Heart left ventricle (tissue), 13 donors: ENCODE measurements at regions not wholly inside any gene's neighbourhood (a gene's known extent, or its start where the extent isn't known, plus 50 kb on each side); places are given as distances from the start of the nearest gene placed in this dataset.

Experiments used
- CTCF ChIP-seq, 12 donors: fragments of 200-600 bp; sonication (generic) in 4 of 12; IDR thresholded peaks; one replicate each; pipeline versions ENCODE4 v1.5.0 to v1.8.0; 2018 to 2022; ENCODE audit warnings: antibody characterized with exemption in 12 of 12, mild to moderate bottlenecking in 5 of 12
- POLR2A ChIP-seq, 2 donors: fragments of 450-650 bp; IDR thresholded peaks; one replicate each; pipeline ENCODE4 v1.6.1; 2017; ENCODE audit warnings: antibody characterized with exemption in 2 of 2, mild to moderate bottlenecking in 2 of 2, moderate library complexity in 2 of 2
- donor health status: ischemic (EF 13 %, LVEDD 7.1; RV severe dilation, severe dysfunction).
- donor health status: DM: no; HTN: yes; CAD: no.
- donor health status: DM: no; HTN: no; CAD: no.
- donor health status: ischemic (EF 25% LVEDD 6.9; RV normal size, moderate dysfunction).
- donor health status: ischemic (EF 25% LVEDD 5.7; RV mildly dilated, moderate dysfunction).
- donor health status: ischemic (EF 35%, LVEDD 5.7; RV mildly dilated, moderate dysfunction).
- donor health status: nonischemic (EF 11% LVEDD 7.7; RV severe dilation, severe dysfunction).
- donor health status: DM: yes; HTN: yes; CAD: no.
- donor health status: PGD.
- donor health status: ischemic (EF 29% LVEDD 5.4; RV normal size, mild dysfunction).
- donor health status: nonischemic (EF 23%, LVEDD 6.1; RV moderate dilation, normal function).

- TF ChIP-seq CTCF (IDR thresholded peaks at IDR 0.05) (no peak), POLR2A (IDR thresholded peaks at IDR 0.05) (no peak)
Observed at GRCh38 chr11:38538866-38539680, 1941.0 kb upstream of the RAG2 start.
